Gastroesophageal sphincter (tissue), 4 donors: ENCODE measurements at regions not wholly inside any gene's neighbourhood (a gene's known extent, or its start where the extent isn't known, plus 50 kb on each side); places are given as distances from the start of the nearest gene placed in this dataset.

ENCODE experiments used
- ATAC-seq: fragments of 150-250 bp; one replicate; pipeline ENCODE4 v1.9.1; 2016; ENCODE audit warnings: mild to moderate bottlenecking, moderate library complexity
- H3K27ac ChIP-seq, 4 donors: fragments of 200-600 bp; sonication (generic) in 3 of 4; 1 replicate in 3 of 4; 2 replicates in 1 of 4; pipeline ENCODE4 v1.5.1; 2016 to 2019
- H3K27me3 ChIP-seq: fragments of 200-600 bp; sonication (generic); one replicate; pipeline ENCODE4 v1.5.1; 2019
- H3K36me3 ChIP-seq, 2 donors: fragments of 200-600 bp; sonication (generic); one replicate each; pipeline ENCODE4 v1.5.1; 2019; ENCODE audit warnings: control low read depth in 1 of 2
- H3K4me1 ChIP-seq, 3 donors: fragments of 200-600 bp; sonication (generic); 1 replicate in 2 of 3; 2 replicates in 1 of 3; pipeline ENCODE4 v1.5.1; 2016 to 2019; ENCODE audit warnings: control low read depth in 2 of 3
- H3K4me3 ChIP-seq, 2 donors: fragments of 200-600 bp; sonication (generic); one replicate each; pipeline ENCODE4 v1.5.1; 2019; ENCODE audit warnings: mild to moderate bottlenecking in 1 of 2, moderate library complexity in 1 of 2
- H3K9me3 ChIP-seq, 3 donors: fragments of 200-600 bp; sonication (generic); one replicate each; pipeline ENCODE4 v1.5.1; 2017 to 2019; ENCODE audit warnings: control low read depth in 2 of 3
- EP300 ChIP-seq: sonication (generic); formaldehyde crosslinking; IDR thresholded peaks from one replicate; pipeline ENCODE4 v1.6.1; 2017; ENCODE audit warnings: antibody characterized with exemption, mild to moderate bottlenecking
- POLR2A ChIP-seq, 2 donors: fragments of 450-650 bp; IDR thresholded peaks; one replicate each; pipeline ENCODE4 v1.6.1; 2017; ENCODE audit warnings: antibody characterized with exemption in 2 of 2, mild to moderate bottlenecking in 2 of 2, moderate library complexity in 1 of 2
- POLR2AphosphoS5 ChIP-seq: sonication (generic); formaldehyde crosslinking; IDR thresholded peaks from one replicate; pipeline ENCODE4 v1.6.1; 2017; ENCODE audit warnings: antibody characterized with exemption
- WGBS, 2 donors: methylation state at CpG; one replicate each; pipeline ENCODE4 v1.1.5; 2018; ENCODE audit warnings: low coverage in 1 of 2; 5-methylcytosine and 5-hydroxymethylcytosine counted together
- TF ChIP-seq, protein P1 (sequence below), 4 experiments: fragments of 200-600 bp in 2 of 4; fragments of 450-650 bp in 2 of 4; sonication (generic) in 1 of 4; IDR thresholded peaks; one replicate each; pipeline ENCODE4 v1.5.1; 2017 to 2019; ENCODE audit warnings: antibody characterized with exemption in 4 of 4, mild to moderate bottlenecking in 2 of 4, moderate library complexity in 2 of 4

DNA sequence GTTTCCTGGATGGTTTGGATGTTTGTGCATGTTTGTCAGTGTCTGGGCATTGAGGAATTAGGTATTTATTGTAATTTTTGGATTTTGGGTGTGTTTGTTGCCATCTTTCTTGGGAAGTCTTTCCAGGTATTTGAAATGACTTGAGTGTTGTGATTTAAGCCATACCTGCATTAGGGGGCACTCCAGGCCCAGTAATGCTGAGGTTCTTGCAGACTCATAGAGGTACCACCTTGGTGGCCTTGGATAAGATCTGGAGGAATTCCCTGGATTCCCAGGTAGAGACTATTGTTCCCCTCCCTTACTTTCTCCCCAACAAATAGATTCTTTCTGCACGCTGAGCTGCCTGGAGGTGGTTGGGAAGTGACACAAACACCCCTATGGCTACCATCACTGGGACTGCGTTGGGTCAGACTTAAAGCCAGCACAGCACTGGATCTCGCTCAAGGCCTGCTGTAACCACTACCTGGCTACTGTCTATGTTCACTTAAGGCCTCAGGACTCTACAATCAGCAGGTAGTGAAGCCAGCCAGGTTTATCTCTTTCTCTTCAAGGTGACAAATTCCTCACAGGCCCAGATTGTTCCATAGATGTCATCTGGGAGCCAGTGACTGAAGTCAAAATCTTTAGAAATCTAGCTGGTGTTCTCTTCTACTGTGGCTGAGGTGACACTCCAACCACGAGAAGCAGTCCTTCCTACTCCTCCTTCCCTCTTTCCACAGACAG is 643.6 kb downstream of the PDHA2 start:
- WGBS, 2 donors: 57 to 67% methylated on average over 1 of the region's 4 CpGs

DNA sequence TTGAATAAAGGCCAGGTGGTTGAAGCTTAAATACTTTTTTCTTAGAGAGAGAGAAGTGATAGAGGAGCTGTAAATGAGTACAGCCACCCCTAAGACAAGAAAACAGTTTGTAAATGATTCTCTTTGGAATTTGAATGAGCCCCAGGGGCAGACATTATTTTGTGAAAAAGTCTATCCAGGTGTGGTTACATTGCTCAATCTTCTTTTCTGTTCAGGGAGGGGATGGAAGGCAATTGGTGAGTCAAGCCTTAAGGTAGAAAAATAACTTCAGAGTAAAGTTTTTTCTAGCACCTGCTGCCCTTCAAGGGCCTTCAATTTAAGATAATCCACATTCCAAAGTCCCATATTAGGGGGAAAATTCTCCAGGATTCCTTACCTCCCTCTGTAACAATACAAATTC is 646.7 kb downstream of the PDHA2 start:
- Histone ChIP-seq H3K9me3 (no peaks in the 10 kb centered on the region), H3K27ac (no peak overlapping the region), H3K4me1 (no peaks in the 10 kb centered on the region), H3K36me3 (no peaks in the 10 kb centered on the region), H3K27me3 (no peaks in the 10 kb centered on the region), H3K4me3 (no peak overlapping the region)
- TF ChIP-seq, protein P1, sequence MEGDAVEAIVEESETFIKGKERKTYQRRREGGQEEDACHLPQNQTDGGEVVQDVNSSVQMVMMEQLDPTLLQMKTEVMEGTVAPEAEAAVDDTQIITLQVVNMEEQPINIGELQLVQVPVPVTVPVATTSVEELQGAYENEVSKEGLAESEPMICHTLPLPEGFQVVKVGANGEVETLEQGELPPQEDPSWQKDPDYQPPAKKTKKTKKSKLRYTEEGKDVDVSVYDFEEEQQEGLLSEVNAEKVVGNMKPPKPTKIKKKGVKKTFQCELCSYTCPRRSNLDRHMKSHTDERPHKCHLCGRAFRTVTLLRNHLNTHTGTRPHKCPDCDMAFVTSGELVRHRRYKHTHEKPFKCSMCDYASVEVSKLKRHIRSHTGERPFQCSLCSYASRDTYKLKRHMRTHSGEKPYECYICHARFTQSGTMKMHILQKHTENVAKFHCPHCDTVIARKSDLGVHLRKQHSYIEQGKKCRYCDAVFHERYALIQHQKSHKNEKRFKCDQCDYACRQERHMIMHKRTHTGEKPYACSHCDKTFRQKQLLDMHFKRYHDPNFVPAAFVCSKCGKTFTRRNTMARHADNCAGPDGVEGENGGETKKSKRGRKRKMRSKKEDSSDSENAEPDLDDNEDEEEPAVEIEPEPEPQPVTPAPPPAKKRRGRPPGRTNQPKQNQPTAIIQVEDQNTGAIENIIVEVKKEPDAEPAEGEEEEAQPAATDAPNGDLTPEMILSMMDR (IDR thresholded peaks at IDR 0.05): no peak
- TF ChIP-seq POLR2AphosphoS5: no peak
- TF ChIP-seq EP300: no peak
- TF ChIP-seq POLR2A (IDR thresholded peaks at IDR 0.05): no peak
- no peak for ATAC-seq

More for the DNA sequence above, 643.6 kb downstream of the PDHA2 start:
- TF ChIP-seq, protein P1 (IDR thresholded peaks at IDR 0.05): no peak
- TF ChIP-seq POLR2A (IDR thresholded peaks at IDR 0.05): no peak
- no peak for TF ChIP-seq EP300
- TF ChIP-seq POLR2AphosphoS5: no peak
- Histone ChIP-seq H3K36me3 (no peaks in the 10 kb centered on the region), H3K4me1 (no peaks in the 10 kb centered on the region), H3K27me3 (no peaks in the 10 kb centered on the region), H3K9me3 (no peaks in the 10 kb centered on the region), H3K27ac (no peak overlapping the region), H3K4me3 (no peak overlapping the region)
- no peak for ATAC-seq

DNA sequence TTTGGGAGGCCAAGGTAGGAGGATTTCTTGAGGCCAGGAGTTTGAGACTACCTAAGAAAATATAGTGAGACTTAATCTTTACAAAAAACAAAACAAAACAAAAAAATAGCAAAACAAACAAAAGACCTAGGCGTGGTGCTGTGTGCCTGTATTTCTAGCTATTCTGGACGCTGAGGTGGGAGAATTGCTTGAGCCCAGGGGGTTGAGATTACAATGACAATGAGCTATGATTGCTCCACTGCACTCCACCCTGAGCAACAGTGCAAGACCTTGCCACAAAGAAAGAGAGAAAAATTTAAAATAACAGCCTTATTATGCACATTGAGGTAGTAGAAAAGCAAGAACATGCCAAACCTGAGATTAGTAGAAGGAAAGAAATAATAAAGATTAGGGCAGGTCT is 657.7 kb downstream of the PDHA2 start:
- no peaks in the 10 kb centered on the region for H3K27me3 ChIP-seq
- 55 to 80% methylated on average over 1 to 2 of the region's 2 CpGs for WGBS, 2 donors
- no peak overlapping the region for H3K4me3 ChIP-seq
- no peak overlapping the region for H3K27ac ChIP-seq
- no peaks in the 10 kb centered on the region for H3K36me3 ChIP-seq
- TF ChIP-seq EP300 (no peak), POLR2AphosphoS5 (no peak), POLR2A (IDR thresholded peaks at IDR 0.05) (no peak)
- TF ChIP-seq, protein P1 (IDR thresholded peaks at IDR 0.05): no peak
- H3K9me3 ChIP-seq: peaks cover 0 to 35% (median 0%) of the 10 kb centered on the region in 3 donors
- ATAC-seq: no peak
- no peaks in the 10 kb centered on the region for H3K4me1 ChIP-seq

DNA sequence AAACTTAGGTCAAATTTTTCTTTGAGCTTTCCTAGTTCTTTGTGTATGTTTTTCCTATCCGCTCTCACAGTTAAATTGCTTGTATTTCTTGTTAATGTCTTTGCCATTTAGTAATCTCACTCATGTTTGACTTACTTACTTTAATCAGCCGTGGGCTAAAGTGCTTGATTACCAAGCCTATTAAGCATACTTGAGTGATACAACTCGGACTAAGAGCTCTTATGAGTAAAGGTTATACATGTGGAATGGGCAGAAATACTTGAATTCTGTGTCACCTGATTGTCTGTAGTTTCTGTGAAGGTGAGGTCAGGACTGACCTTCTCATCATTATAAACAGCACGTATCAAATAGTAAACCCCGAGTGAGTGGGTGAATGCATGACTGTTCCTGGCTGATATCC is 664.5 kb downstream of the PDHA2 start:
- no peaks in the 10 kb centered on the region for H3K36me3 ChIP-seq
- TF ChIP-seq POLR2A (IDR thresholded peaks at IDR 0.05): no peak
- TF ChIP-seq, protein P1 (IDR thresholded peaks at IDR 0.05): no peak
- TF ChIP-seq POLR2AphosphoS5: no peak
- no peak for TF ChIP-seq EP300

DNA sequence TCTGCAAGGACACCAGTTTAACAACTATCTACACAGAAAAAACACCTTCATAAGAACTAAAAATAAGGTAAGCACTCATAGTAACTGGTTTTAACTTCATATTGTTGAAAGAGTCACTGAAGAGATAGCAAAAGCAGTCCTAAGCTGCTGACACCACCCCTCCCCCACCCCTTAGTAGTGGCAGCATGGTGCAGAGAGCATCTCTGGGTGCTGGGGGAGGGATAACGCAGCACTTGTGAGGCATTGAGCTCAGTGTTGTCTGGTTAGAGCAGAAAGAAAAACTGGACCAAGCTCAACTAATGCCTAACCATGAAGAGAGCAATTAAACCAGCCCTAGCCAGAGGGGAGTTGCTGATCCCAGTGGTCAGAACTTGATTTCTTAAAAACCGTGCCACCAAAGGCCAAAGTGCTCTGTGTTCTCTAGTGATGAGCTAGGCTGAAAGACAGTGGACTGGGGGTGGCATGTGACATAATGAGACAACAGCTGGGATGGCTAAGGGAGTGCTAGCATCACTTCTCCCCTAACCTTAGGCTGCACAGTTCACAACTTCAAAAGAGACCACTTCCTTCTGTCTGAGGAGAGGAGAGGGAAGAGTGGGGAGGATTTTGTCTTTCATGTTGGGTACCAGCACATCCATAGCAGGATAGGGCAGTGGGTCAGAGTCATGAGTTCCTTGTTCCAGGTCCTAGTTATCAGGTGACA is 669.3 kb downstream of the PDHA2 start:
- Histone ChIP-seq H3K4me1 (no peaks in the 10 kb centered on the region), H3K36me3 (no peaks in the 10 kb centered on the region), H3K4me3 (no peak overlapping the region), H3K27ac (no peak overlapping the region), H3K27me3 (no peaks in the 10 kb centered on the region), H3K9me3 (peaks cover 0 to 3% (median 0%) of the 10 kb centered on the region in 3 donors)
- no peak for ATAC-seq
- no peak for TF ChIP-seq EP300
- TF ChIP-seq POLR2A (IDR thresholded peaks at IDR 0.05): no peak
- no peak for TF ChIP-seq POLR2AphosphoS5
- TF ChIP-seq, protein P1 (IDR thresholded peaks at IDR 0.05): no peak
- 87 to 91% methylated on average over 2 of the region's 2 CpGs for WGBS, 2 donors

More for the DNA sequence above, 664.5 kb downstream of the PDHA2 start:
- no peak overlapping the region for H3K27ac ChIP-seq
- WGBS, 2 donors: 22 to 76% methylated on average over 5 of the region's 5 CpGs
- no peaks in the 10 kb centered on the region for H3K4me1 ChIP-seq
- H3K4me3 ChIP-seq: no peak overlapping the region
- H3K9me3 ChIP-seq: no peaks in the 10 kb centered on the region
- ATAC-seq: no peak
- no peaks in the 10 kb centered on the region for H3K27me3 ChIP-seq
